ENCODE measurements at regions not wholly inside any gene's neighbourhood (a gene's known extent, or its start where the extent isn't known, plus 50 kb on each side); places are given as distances from the start of the nearest gene placed in this dataset.
A peak's percentile ranks its signal among the peaks of the same experiment; 100 is the strongest.
"Not testable (repeated sequence)": the region's sequence is repeated elsewhere in the genome, so short reads cannot be mapped to it uniquely, and the experiment has no call there.

GRCh38 chr4:173117430-173117829 is 51.2 kb upstream of the GALNT7 start:
- H3K9me3 Mint-ChIP-seq; ATAC-seq; H3K36me3 Mint-ChIP-seq (ENCODE audit: low read depth); H3K27me3 Mint-ChIP-seq (ENCODE audit: insufficient read depth, low read depth, poor library complexity); DNase-seq (ENCODE audit: low spot score); H3K79me2 ChIP-seq (replicated peaks; ENCODE audit: insufficient read depth); H3K27me3 ChIP-seq (ENCODE audit: insufficient read depth); H3K4me3 Mint-ChIP-seq; H3K9me2 ChIP-seq (ENCODE audit: insufficient read depth); H3K36me3 ChIP-seq (ENCODE audit: insufficient read depth); H3K4me3 ChIP-seq; H3K4me2 ChIP-seq; H4K20me1 ChIP-seq (replicated peaks; ENCODE audit: insufficient read depth); H3F3A ChIP-seq (replicated peaks; ENCODE audit: low read depth); H3K27ac Mint-ChIP-seq; H3K4me1 ChIP-seq (ENCODE audit: insufficient read depth); H3K27ac ChIP-seq (ENCODE audit: low read depth): not testable (repeated sequence)
- H2AFZ ChIP-seq: peak overlapping the region; percentile 25; the same call in 1 of the 2 replicates
- peaks cover 10% of the 10 kb centered on the region; the same call in 2 of the 3 replicates for H3K4me1 Mint-ChIP-seq
